Amniotic epithelial cell (primary cell): ENCODE measurements at regions not wholly inside any gene's neighbourhood (a gene's known extent, or its start where the extent isn't known, plus 50 kb on each side); places are given as distances from the start of the nearest gene placed in this dataset.

ENCODE experiments used
- DNase-seq: peaks from one replicate; pipeline ENCODE4 v3.0.0-alpha.2; 2010; ENCODE audit warnings: low read depth

DNA sequence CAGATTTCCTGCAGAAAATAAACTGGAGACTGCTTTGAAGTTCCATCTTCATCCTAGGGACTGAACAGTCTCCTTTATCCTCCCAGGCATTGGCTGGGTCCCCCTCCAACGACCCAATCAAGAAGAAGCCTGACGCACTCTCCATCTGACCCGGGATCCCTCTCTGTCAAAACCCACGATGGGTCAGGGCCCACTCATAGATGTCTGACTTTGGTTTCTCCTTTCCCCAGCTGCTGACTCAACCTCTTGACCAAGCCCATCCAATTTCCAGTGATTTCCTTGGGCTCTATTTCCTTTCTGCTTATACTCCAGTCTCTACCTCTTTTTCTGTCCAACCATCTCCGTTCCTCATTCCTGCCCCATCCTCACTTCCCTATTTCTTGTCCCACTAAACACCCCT lies 189.7 kb downstream of the MIAT start:
- no peak for DNase-seq

DNA sequence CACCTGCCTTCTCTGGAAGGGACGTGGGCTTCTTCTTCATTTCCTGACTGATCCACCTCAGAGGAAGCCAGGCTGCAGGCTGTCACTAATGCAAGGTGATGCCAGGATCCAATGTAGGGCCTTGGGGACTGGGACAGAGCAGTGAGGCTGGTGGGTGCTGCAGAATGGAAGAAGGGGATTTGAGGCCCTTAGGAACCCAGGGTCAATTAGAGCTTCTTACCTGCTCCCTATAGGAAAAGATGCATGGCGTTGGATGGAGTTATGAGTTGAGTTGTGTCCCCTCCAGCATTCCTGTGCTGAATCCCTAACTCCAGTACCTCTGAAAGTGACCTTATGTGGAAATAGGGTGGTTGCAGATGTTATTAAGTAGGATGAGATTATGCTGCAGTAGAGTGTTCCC lies 190.4 kb downstream of the MIAT start:
- DNase-seq, result no peak

DNA sequence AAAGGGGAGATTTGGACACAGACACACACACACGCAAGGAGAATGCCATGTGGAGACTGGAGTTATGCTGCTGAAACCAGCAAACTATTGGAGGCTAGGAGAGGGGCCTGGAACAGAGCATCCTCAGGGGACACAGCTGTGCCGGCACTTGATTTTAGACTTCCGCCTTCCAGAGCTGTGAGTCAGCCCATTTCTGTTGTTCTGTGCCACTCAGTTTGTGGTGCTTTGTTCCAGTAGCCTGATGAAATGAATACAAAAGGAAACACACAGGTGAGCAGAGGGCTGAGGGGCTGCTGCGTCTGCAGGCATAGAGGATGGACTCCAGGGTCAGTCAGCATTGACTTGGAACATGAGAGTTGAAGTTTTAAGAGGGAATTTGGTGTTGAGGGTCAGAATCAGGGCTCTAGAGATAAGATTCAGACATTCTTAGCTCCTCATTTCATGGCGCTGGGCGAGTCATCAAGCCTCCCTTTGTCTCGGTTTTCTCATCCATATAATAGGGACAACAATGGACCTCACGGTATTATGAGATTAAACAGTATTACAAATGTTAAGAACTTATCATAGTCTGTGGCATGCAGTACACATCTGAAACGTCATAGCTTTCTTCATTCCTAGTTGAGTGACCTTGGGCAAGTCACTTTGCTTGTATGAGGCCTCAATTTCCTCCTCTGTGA lies 191.0 kb downstream of the MIAT start:
- DNase-seq, result no peak

DNA sequence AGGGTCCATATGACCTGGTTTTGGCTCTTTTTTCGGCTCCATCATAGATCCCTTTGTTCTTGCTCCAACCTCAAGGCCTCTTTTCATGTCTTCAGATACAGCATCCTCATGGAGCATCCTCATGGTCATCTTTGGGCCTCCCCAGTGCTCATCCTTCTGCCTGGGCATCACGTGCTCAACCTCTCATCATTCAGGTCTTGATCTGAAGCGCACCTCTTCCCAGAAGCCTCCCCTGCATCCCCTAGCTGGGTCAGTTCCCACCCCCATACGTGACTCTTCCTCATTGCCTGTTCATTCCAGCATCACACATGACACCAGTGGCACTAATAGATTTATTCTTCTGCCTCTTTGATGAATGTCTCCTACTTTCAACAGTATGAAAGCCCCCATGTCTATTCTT lies 192.2 kb downstream of the MIAT start:
- DNase-seq, result no peak

DNA sequence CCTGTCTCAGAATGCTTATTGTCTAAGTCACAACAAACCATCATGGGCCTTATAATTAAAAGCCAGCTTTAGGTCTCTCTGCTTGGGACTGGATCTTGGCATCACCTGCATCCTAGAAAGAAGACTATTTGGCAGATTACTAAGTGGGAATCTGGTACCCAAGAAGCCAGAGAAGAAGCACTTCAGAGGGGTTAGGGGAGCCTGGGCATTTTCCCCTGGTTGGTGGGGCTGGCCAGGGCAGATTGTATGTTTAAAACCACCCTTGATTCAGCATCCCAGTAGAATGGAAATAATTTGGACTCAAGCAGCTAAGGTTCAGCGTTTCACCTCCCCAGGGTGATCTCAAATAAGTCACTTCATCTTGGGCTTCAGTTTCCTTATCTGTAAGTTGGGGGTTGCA lies 193.7 kb downstream of the MIAT start:
- DNase-seq, result no peak

DNA sequence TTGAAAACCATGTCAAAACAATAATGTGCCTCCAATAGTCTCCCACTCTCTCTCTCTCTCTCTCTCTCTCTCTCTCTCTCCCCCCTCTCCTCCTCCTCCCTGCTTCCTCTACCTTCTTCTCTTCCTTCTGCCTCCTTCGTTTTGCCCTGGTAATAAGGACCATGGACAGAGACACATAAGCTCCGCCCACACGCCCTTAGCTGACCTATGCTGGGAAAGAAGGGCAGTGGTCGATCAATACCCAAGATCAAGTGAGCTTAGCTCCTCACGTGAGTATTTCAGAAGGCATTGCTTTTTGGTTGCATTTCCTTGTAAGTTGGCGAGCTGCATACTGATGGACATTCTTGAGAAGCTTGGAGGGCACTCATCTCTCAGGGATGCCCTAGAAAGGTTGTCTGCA lies 194.8 kb downstream of the MIAT start:
- DNase-seq, result no peak

DNA sequence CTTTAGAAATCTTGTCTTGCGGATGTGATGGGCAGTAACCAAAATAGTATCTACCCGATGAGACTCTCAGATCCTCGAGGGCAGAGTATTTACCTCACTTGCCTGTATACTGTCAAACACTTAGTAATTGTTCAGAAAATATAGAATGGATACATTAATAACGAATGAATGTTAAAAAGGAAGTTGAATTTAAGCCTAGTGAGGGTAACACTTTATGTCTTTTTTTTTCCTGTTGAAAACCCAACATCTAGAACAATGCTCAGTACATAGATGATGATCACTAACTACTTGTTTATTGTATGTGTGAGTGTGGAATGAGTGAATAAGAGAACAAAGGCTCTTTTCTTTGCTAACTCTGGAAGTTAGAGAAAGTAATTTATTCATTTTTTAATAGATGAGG lies 195.7 kb downstream of the MIAT start:
- no peak for DNase-seq

DNA sequence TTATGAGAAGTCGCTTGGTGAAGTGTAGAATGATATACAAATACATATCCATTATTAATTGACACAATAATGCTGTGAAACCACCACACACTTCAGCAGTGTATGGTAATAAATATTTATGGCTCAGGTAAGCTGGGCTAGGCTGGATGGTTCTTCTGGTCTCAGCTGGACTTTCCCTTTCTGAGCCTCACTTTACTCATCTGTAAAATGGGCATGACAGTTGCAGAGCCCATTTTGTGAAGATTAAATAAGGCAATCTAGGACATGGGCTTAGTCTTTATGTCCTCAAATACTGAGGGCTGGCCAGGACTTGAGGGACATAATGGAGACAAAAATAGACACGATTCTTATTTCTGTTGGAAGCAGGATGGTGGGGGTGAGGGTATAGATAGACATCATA lies 196.1 kb downstream of the MIAT start:
- no peak for DNase-seq

DNA sequence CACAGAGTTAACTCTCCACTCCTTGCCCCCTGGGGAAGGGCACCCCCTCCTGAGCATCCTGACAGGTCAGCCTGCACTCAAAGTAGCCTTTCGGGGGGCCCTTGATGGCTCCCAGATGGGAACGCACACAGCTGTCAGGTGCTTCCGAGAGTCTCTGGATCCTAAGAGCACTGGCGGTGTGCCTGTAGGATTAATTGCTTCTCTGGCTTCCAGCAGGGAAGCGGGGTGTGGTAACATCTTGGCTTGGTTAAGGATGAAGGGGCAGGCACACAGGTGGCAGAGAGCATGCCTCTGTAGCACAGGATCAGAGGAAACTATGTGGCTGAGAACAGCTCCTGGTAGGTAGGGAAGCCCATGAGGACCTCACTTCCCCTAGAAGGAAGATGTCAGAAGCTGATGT lies 199.8 kb downstream of the MIAT start:
- DNase-seq, result no peak

DNA sequence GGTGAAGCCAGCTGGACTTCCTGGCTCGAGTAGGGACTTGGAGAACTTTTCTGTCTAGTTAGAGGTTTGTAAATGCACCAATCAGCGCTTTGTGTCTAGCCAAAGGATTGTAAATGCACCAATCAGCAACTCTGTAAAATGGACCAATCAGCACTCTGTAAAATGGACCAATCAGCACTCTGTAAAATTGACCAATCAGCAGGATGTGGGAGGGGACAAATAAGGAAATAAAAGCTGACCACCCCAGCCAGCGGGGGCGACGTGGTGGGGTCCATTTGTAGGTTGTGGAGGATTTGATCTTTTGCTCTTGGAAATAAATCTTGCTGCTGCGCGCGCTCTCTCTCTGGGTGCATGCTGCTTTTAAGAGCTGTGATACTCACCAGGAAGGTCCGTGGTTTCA lies 202.9 kb downstream of the MIAT start:
- DNase-seq, result no peak

DNA sequence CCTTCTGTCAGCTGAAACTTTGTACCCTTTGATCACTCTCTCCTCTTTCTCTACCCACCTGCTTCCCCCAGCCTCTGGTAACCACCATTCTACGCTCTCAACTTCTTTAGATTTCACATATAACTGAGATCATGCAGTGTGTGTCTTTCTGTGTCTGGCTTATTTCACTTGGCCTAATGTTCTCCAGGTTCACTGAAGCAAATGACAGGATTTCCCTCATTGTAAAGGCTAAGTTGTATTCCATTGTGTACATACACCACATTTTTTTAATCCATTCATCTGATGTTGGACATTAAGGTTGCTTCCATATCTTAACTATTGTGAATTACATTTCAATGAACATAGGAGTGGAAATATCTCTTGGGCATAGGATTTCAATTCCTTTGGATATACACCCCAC lies 207.6 kb downstream of the MIAT start:
- no peak for DNase-seq

DNA sequence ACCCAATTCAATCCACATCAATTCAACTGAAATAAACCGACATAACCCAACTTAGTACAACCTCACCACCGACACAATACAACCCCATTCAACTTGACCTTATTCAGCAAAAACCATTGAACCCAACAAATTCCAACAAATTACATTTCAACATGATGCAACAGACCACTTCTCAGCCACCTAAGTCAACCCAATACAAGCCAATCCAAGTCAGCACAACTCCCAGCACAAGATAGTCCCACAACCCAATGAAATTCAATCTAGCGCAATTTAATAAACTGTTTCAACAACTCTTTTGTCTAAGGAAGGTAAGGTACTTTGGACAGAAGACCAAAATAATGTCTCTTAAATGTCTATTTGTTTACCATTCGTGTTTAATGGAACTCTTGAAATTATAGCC lies 226.0 kb downstream of the MIAT start:
- DNase-seq, result no peak

DNA sequence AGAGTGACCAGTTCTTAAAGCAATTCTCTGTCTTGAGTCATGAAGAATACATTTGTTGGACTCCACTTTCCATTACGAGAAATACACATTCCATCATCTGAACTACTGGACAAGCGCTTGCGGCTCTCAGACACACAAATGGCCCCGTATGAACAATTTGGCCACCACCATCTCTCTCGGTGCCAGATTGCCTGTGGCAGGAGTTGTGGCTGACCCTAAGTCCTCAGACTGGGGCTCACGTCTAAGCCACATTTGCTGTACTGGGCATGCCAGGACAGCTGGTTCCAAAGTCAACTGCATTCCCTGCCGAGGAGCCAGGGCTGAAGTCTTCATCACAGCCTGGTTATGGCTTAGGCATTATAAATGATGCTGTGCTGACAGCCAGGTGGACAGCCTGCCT lies 227.5 kb downstream of the MIAT start:
- DNase-seq, result no peak

DNA sequence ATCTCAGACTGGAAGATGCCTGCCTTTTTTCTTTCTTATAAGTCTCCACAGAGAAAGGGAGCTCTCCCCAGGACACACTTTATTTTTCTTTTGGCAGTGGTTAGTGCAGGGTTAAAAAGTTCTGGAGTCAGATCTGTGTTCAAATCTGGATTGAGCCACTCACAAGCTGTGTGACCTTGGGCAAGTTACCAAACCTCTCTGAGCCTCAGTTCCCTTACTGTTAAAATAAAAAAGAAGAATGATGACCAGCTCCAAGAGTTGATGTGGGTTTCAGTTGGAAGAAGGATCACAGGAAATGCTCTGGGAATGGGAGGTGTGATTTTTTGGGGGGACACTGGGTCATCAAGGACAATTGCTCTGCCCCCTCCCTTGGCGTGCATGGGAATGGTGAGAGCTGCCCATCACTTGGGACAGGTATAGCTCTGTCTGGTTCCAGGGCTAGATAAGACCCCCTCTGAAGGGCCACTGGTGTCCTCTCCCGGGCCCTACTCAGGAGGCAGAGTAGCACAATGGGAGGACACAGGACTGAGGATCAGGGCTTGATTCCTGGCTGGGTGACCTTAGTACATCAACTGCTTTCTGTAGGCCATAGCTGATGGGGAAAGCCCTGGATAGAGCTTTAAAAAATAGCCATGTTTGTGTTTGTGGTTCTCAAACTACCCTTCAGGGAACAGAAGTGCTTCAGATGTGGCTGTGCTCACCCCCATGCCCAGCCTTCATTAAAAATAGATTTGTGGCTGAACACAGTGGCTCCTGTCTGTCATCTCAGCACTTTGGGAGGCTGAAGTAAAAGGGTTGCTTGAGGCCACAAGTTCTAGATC lies 228.3 kb downstream of the MIAT start:
- no peak for DNase-seq

DNA sequence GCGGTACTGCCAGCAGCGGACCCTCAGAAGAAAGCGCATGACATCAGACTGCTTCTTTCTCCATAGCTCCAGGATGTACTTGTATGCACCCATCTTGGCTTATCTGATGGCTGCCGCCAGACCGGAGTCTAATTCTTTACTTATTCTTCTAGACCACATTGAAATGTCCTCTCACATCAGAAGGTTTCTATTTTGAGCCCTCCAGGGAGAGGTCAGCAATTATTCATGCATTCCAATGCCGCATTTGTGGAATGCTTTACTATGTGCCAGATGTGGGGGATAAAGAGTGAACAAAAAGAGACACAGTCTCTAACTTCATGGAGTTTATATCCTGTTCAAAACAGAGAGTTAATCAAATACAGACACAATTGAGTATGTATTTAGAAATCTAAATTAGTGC lies 230.1 kb downstream of the MIAT start:
- peak; percentile 86 for DNase-seq

DNA sequence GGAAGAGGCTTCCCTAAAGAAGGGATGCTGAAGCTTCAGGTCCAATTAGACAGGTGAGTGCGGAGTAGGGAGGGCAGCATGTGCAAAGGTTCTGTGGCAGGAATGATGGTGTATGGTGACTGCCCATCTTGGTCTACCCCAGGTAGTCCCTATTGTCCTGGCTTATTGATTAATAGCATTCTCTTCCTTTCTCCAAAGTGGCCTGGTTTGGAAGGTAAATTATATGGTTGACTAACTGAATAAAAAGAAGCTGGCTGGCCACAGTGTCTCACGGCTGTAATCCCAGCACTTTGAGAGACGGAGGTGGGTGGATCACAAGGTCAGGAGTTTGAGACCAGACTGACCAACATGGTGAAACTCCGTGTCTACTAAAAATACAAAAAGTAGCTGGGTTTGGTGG lies 230.5 kb downstream of the MIAT start:
- DNase-seq, result no peak

DNA sequence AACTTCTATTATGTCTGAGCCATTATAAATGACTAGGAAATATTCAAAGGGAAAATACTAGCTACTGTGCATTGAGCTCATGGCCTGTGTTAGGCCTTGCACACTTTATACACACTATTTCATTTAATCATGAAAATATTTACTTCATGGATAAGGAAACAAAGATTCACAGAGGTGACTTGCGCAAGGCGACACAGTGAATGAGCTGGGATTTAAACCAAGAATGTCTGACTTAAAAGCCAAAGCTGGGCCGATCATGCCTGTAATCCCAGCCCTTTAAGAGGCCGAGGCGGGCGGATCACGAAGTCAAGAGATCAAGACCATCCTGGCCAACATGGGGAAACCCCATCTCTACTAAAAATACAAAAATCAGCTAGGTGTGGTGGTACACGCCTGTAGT lies 231.5 kb downstream of the MIAT start:
- peak; percentile 45 for DNase-seq

DNA sequence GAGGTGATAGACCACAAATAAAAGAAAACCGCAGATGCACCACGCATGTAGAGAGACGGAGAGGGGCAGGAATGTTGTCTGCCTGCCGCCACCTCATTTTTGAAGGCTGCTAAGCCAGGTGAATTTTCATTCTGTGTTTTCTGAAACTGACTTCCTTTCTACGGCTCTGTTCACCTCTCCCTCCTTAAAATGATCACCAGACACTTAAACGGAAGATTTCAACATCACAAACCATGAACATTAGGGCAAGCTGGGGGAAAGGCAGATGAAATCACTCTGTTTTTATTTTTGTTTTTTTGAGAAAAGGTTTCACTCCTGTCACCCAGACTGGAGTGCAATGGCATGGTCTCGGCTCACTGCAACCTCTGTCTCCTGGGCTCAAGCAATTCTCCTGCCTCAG lies 232.4 kb downstream of the MIAT start:
- DNase-seq, result peak; percentile 47

DNA sequence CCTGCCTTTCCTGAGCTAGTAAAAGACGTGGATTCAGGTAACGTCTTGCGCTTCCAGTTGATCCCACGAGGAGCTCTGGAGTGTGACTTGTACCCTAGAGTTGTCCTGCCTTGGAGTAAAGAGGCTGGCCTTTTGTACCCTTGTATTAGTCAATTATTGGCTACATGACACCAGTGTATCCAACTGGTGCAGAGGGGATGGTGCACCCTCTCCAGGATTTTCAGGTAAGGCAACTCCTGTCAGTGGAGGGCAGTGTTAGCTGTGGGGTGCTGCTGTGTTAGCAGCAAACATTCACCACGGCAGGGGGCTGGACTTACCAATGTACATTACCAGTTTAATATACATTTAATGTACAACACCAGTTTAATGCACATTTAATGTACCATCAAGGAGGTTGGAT lies 233.5 kb downstream of the MIAT start:
- no peak for DNase-seq

DNA sequence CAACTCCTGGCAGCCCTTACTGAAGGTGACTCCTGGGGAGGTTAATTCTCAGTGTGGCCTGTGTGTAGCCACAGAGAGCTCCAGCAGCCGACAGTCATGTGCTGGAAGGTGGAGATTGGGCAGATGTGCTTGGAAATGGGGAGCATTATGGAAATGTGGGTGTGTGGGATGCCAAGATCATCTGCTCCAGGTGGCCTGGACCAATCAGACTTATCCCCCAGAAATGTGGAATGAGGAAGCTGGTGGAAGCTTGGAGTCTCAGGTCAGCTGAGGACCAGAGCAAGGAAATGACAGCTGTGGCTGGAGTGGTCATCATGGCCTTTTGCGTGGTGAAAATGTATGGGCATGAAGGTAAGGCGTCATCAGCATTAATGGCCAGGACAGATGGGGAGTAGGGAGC lies 234.0 kb downstream of the MIAT start:
- DNase-seq, result no peak

DNA sequence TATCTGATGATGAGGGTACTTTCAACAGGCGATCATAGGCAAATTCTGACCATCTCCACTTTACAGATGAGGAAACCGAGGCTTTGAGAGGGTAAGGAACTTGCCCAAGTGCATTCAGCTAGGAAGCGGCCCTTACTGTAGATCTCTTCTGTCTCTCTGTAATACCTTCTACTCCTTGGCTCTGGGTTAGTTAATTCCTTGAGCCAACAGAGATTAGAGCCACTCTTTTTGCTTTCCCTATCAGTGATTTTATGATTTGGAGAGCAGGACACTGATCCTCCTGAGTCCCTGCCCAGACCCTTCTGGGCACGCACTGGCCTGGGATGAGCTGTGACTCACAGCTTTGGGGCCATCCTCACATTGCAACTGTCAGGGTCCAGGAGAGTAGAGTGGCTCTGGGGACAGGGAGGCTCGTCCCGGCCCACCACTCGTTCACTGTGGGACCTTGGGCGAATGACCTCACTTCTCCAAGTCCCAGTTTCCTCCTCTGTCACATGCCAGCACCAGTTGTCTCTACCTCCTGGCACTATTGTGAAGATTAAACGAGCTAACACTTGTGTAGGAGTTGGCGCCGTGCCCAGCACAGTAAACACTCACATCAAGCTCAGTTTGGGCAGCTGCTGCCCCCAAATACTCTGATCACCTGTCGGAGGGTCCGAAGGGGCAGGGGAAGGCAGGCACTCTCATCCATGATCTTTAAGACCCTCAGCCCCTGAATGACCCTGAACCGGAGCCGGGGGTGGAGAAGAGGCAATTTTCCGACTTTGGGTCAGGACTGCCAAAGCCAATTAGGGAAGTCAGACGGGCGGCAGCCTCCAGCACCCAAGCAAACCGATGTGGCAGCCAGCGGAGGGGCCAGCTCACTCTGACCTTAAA lies 235.0 kb downstream of the MIAT start:
- no peak for DNase-seq

DNA sequence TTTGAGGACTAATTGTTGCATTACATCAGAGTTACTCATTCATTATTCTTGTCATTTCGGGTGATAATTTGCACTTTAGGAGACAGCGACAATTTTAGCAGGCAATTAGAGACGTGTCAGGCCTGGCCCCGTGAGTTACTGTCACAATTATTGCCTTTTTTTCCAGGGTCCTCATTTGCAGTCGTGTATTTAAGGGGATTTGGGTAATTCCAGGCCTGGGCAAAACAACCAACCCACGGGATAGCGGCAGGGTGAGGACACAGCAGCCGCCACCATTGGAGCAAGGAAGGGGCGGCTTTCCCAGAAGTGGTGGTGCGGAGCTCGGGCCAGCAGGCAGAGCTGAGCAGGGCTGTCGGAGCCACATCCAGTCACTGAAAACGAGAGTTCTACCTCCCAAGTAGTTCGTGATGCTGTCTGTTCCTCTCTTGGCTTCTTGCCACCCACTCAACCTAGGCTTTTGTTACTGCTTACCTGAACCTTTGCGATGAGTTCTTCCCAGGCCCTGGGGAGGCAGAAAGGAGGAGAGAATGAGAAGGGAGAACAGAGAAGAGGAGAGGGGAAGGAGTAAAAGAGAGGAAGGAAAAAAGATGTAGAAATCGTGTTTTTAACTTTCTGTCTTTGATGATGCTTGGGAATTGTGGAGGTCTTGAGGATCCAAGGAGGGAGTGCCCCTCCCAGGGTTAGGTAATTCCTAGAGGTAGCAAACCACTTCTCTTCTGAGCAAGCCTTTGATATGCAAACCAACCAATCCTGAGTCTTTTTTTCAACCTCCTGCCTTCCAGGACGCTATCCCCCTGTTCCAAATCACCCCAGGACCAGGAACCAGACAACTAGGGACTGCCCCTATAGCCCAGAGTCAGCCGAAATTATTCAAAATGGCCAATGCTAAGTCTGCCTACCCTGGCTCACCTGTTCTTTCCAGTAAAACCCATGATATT lies 236.1 kb downstream of the MIAT start:
- DNase-seq, result no peak
